Fibroblast of peridontal ligament (primary cell): ENCODE measurements at regions not wholly inside any gene's neighbourhood (a gene's known extent, or its start where the extent isn't known, plus 50 kb on each side); places are given as distances from the start of the nearest gene placed in this dataset.
A peak's percentile ranks its signal among the peaks of the same experiment; 100 is the strongest.

ENCODE experiments used
- DNase-seq: peaks from one replicate; pipeline ENCODE4 v3.0.0-alpha.2; 2010; ENCODE audit errors: extremely low read depth

DNA sequence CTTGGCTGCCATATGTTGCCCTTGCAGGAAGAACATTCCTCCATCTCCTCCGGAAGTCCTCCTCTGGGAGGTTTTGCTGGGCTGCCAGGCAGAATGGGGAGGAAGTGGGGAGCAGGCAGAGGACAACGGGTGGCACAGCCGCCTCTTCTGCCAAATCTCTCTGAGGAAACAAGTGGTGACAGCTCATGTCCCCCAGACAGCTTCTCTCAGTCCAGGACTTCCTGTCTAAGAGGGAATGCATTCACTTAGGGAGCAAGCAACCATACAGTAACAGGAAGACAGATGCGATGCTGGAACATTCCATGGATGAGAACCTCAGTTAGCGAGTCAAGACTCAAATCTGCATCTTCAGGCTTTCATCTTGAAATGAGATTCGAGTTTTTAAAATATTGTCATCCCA lies 701.0 kb downstream of the SEMA5A start:
- no peak for DNase-seq

GRCh38 chr5:8845296-8845695 lies 700.6 kb downstream of the SEMA5A start:
- DNase-seq: peak; percentile 32

- no peak for DNase-seq
These were observed 697.5 kb downstream of the SEMA5A start for GRCh38 chr5:8848366-8848765.

- DNase-seq: peak; percentile 84
These were observed 696.8 kb downstream of the SEMA5A start for GRCh38 chr5:8848997-8849594.

- no peak for DNase-seq
These were observed 694.8 kb downstream of the SEMA5A start for GRCh38 chr5:8851101-8851500.

GRCh38 chr5:8857051-8857450 lies 688.8 kb downstream of the SEMA5A start:
- peak; percentile 88 for DNase-seq

- no peak for DNase-seq
These were observed 684.1 kb downstream of the SEMA5A start for GRCh38 chr5:8861764-8862163.

DNA sequence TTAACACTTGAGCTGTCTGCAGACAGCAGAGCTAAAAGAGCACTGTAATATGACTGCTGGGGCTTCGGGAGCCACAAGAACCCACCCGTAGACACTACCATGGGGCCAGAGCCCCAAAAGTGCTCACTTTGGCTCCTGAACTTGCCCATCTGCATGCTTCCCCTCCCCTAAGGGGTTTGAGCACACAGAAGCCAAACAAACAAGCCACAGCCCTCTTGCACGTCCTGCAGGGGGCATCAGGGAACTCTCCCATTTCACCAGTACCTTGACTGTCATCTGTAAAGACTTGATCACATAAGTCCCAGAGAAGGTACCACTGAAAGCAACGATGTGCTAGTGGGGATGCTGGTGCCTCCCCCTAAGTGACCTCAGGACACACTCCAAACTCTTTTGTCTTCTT lies 681.8 kb downstream of the SEMA5A start:
- no peak for DNase-seq

GRCh38 chr5:8865266-8865665 lies 680.6 kb downstream of the SEMA5A start:
- DNase-seq: no peak

DNA sequence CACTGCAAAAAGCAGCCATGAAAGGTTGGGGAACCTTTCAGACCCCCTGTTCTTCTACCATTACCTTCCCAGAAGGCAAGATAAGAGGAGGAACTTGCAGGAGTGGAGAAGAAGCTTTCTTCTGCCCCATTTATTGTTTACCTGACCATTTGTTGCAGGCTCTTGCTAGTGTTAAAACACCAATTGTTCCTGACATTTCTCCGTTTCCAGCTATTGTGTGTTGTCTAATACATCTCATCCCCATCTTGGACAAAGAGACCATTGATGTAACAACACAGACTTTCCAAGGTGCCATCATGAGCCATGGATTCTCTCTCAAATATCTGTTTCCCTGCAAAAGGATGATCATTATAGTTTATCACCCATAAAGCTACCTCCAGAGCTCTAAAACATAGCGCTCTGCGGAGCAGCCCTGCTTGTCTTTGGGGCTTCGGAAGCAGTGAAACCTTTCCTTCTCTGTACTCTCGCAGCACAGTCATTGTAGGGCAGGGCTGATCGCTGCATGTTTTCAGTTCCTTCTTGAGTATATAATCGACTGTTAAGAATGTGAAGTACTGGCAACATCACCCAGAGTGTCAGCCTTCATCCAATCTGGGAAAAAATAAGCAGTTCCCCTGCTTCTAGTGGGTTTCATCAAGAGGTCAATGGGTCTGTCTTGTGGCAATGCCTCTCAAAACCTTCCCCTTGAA lies 680.0 kb downstream of the SEMA5A start:
- DNase-seq: no peak

GRCh38 chr5:8868283-8868682 lies 677.6 kb downstream of the SEMA5A start:
- DNase-seq: peak; percentile 9

- no peak for DNase-seq
These were observed 675.9 kb downstream of the SEMA5A start for GRCh38 chr5:8869932-8870331.

DNA sequence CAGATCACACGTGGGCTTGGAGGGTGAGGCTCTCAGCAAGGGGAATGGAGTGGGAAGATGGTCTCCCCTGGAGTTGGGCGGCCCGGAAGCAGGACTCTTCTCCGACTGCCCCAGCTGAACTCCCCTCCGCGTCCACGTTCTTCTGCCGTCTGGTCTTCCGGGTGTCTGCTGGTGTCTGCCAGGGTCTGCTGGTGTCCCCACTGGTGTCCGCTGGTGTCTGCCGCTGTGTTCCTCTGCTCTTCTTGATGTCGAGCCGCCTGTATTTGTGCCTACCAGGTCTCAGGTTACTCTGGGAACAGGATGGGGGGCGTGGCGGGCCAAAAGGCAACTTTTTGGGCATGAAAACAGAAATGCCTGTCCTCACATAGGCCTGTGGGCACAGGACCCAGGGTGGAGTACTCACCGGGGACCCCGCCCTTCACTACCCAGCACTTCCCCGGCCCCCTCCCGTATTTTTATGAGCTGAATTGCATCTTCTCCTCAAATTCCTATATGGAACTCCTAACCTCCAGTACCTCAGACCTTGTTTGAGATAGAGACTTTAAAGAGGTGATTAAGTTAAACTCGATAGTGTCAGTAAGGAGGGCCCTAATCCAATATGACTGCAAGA lies 675.4 kb downstream of the SEMA5A start:
- no peak for DNase-seq

DNA sequence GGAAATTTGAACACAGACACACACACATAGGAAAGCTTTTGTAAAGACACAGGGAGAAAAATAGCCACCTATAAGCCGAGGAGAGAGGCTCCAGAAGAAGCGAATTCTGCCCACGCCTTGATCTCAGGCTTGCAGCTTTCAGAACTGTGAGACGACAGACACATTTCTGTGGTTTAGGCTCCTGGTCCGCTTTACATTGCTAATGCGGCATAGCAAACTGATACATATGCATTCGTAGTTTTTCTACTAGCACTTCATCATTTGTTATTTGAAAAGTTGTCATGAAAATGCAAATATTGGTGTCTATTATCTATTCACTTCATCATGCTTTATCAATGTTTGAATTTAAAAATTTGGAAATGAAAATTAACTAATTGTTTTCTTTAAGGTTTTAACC lies 674.9 kb downstream of the SEMA5A start:
- no peak for DNase-seq

- DNase-seq: no peak
These were observed 674.4 kb downstream of the SEMA5A start for GRCh38 chr5:8871446-8871845.

DNA sequence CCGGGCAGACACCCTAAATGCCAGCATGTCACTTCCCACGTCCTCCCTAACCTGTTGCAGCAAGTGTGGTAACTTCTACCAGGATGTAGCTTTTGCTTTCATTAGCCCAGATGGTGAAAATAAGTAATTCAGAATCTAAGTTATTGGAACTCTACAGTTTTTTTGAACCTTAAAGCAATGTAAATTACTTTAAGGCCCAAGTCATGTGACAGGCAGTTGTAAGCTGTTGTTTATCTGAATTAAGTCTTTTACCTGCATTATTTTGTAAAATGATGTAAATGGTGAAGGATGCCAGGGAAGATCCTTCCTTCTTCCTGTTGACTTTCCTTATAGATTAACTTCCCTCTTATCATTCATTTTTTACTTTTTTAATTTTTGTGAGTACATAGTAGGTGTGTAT lies 670.2 kb downstream of the SEMA5A start:
- DNase-seq: no peak

- no peak for DNase-seq
These were observed 666.6 kb downstream of the SEMA5A start for GRCh38 chr5:8879248-8879647.

DNA sequence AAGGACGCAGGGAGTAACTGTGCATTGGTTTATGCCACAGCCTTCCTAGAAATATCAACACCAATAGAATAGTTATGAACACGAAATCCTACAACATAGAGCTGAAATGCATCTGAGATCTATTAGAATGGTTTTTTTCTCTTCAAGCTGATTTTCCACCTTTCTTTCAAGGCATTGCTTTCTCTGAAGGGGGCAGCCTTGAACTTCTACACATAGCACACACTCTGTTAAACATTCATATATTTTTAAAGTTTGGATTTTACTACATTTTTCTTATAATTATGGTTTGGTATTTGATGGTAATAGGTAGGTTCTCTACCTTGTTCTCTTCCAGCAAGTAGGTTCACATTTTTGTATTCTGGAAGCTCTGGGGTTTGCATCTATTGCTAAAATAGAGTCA lies 661.8 kb downstream of the SEMA5A start:
- peak; percentile 30 for DNase-seq

DNA sequence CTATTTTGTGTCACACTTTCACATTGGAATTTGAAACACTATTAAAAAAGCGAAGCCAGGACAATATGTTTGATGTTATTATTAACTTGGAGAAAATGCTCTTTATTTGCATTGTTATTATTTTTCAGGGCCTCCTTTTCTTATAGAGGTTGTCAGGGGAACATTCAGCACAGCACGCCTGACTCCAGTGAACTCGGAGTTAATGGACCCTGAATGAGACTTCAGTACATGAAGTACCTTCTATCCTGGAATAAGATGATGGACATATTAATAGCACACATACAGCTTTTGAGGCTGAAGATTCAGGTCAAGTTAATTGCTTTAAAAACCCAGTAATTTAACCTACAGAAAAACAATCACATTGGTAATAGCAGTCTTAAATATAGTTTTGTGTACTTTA lies 652.9 kb downstream of the SEMA5A start:
- DNase-seq: no peak

DNA sequence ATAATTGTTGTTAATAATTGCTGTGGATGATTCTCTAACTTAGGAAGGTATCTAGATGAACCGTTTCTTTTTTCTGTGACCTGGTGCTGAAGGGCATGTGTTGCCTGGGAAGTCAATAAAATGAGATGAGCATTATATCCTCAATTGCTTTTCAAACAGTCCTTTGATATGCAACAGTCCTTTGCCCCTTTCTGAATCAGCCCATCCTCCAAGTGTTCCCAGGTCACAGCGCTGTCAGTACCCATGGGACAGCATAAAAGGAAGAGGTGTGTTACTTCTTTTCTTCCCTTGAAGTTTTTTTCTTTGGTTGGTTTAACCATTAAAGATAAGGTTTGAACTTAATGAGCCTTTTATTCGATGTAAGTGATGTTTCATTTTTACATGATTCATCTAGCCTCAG lies 651.8 kb downstream of the SEMA5A start:
- DNase-seq: no peak

DNA sequence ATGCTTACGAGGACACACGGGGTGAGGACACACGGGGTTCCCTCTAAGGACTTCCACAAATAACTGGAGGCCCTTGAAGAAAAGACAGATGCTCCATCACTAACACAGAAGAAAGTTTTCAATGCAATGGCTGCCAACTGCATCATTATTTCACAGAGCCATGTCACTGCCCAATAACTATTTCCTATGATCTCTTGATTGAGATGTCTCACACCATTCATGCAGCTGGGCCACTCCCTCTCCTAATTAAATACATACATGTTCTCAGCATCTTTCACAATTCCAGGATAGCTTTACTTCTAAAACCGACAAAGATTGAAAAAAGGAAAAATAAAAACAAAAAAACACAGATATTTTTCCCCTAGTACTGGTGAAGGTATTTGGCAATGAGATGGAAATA lies 650.8 kb downstream of the SEMA5A start:
- peak; percentile 5 for DNase-seq

- DNase-seq: peak; percentile 3
These were observed 650.3 kb downstream of the SEMA5A start for GRCh38 chr5:8895599-8895998.

- no peak for DNase-seq
These were observed 648.6 kb downstream of the SEMA5A start for GRCh38 chr5:8897316-8897715.
